BJ (cell line): ENCODE measurements at regions not wholly inside any gene's neighbourhood (a gene's known extent, or its start where the extent isn't known, plus 50 kb on each side); places are given as distances from the start of the nearest gene placed in this dataset.
"Not testable (repeated sequence)": the region's sequence is repeated elsewhere in the genome, so short reads cannot be mapped to it uniquely, and the experiment has no call there.

Experiments
- CTCF ChIA-PET: fragments of 350-600 bp; formaldehyde crosslinking; extraction: SDS; loops from one replicate; lab custom pipeline; 2021; ENCODE audit warnings: antibody characterized with exemption, inconsistent platforms; lab: Yijun Ruan, JAX
- POLR2A ChIA-PET: fragments of 300-600 bp; sonication (Branson Sonifier 250); formaldehyde crosslinking; extraction: SDS; loops from one replicate; lab custom pipeline; 2021; ENCODE audit warnings: antibody characterized with exemption; lab: Charles Lee
- DNase-seq: peaks from one replicate; pipeline ENCODE4 v3.0.0-alpha.2; 2011; ENCODE audit warnings: low read depth
- H3K27me3 ChIP-seq: 2 replicates; pipeline ENCODE4 v1.6.0; 2011; ENCODE audit warnings: low read length; ENCODE audit not compliant: control insufficient read depth, insufficient read depth
- H3K36me3 ChIP-seq: 2 replicates; pipeline ENCODE4 v1.5.1; 2011; ENCODE audit warnings: low read length; ENCODE audit not compliant: control insufficient read depth, insufficient read depth
- H3K4me3 ChIP-seq: 2 replicates; pipeline ENCODE4 v1.5.1; 2011; ENCODE audit warnings: low read depth, mild to moderate bottlenecking, control low read depth, low read length
- CTCF ChIP-seq: IDR thresholded peaks from 2 replicates; pipeline ENCODE4 v1.5.1; 2011; ENCODE audit warnings: low read depth, mild to moderate bottlenecking, control low read depth, inconsistent platforms, low read length, moderate library complexity; ENCODE audit not compliant: insufficient read depth

- ChIA-PET POLR2A (no interaction called here), CTCF (no interaction called here)
- Histone ChIP-seq H3K4me3 (no peak overlapping the region), H3K27me3 (no peaks in the 10 kb centered on the region), H3K36me3 (no peaks in the 10 kb centered on the region)
- DNase-seq: no peak
- no peak for TF ChIP-seq CTCF
Observed at GRCh38 chr13:87331178-87331577, 340.0 kb upstream of the SLITRK5 start.

DNA sequence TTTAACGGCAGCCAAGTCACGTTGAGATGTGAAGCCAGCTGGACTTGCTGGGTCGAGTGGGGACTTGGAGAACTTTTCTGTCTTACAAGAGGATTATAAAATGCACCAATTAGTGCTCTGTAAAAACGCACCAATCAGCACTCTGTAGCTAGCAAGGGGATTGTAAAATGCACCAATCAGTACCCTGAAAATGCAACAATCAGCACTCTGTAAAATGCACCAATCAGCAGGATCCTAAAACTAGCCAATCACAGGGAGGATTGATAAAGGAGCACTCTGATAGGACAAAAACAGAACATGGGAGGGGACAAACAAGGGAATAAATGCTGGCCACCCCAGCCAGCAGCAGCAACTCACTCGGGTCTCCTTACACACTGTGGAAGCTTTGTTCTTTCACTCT, 337.6 kb upstream of the SLITRK5 start:
- TF ChIP-seq CTCF: no peak
- no peak for DNase-seq
- Histone ChIP-seq H3K4me3 (no peak overlapping the region), H3K27me3 (no peaks in the 10 kb centered on the region), H3K36me3 (no peaks in the 10 kb centered on the region)
- POLR2A ChIA-PET: no interaction called here
- CTCF ChIA-PET: no interaction called here

GRCh38 chr13:87334176-87334575, 337.0 kb upstream of the SLITRK5 start:
- H3K27me3 ChIP-seq: no peaks in the 10 kb centered on the region
- TF ChIP-seq CTCF: no peak
- no peaks in the 10 kb centered on the region for H3K36me3 ChIP-seq
- POLR2A ChIA-PET: no interaction called here
- H3K4me3 ChIP-seq: no peak overlapping the region
- DNase-seq: no peak
- CTCF ChIA-PET: no interaction called here

- H3K27me3 ChIP-seq, DNase-seq, POLR2A ChIA-PET, H3K4me3 ChIP-seq, CTCF ChIA-PET, H3K36me3 ChIP-seq: not testable (repeated sequence)
Observed at GRCh38 chr13:87336346-87336889, 334.8 kb upstream of the SLITRK5 start.

GRCh38 chr13:87344176-87344575, 327.0 kb upstream of the SLITRK5 start:
- no peak for DNase-seq
- ChIA-PET POLR2A (no interaction called here), CTCF (no interaction called here)
- no peaks in the 10 kb centered on the region for H3K27me3 ChIP-seq
- H3K36me3 ChIP-seq: no peaks in the 10 kb centered on the region
- TF ChIP-seq CTCF: no peak
- no peak overlapping the region for H3K4me3 ChIP-seq

DNA sequence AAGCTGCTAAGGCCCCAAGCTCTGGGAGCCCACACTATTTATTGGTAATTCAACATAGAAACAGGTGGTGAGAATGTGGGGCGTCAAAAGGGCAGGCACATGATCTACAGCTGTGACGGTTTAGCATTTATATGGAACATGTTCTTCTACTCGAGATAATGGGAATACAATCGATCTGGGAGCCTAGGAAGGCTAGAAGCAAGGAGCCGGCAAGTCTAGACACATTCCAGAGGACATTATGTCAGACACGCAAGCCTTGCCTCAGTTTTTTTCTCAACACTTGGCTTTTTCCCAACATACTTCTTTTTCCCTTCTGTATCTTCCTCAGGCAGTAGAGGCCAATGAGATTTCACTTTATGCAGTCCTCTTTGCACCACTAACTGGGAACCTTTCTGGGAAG, 315.7 kb upstream of the SLITRK5 start:
- DNase-seq: no peak
- no peak for TF ChIP-seq CTCF
- POLR2A ChIA-PET: no interaction called here

More for the DNA sequence above, 315.7 kb upstream of the SLITRK5 start:
- Histone ChIP-seq H3K36me3 (no peaks in the 10 kb centered on the region), H3K4me3 (no peak overlapping the region), H3K27me3 (no peaks in the 10 kb centered on the region)
- CTCF ChIA-PET: no interaction called here
